Thyroid gland (tissue), 4 donors: ENCODE measurements at regions not wholly inside any gene's neighbourhood (a gene's known extent, or its start where the extent isn't known, plus 50 kb on each side); places are given as distances from the start of the nearest gene placed in this dataset.

Source experiments
- DNase-seq, 2 donors: peaks; one replicate each; pipeline ENCODE4 v3.0.0-alpha.2; 2019
- H3K27ac ChIP-seq, 3 donors: fragments of 200-600 bp; sonication (generic); 1 replicate in 2 of 3; 2 replicates in 1 of 3; pipeline ENCODE4 v1.5.1; 2016 to 2019; ENCODE audit warnings: mild to moderate bottlenecking in 1 of 3, moderate library complexity in 1 of 3
- H3K27me3 ChIP-seq: fragments of 200-600 bp; sonication (generic); one replicate; pipeline ENCODE4 v1.5.1; 2019
- H3K36me3 ChIP-seq, 2 donors: fragments of 200-600 bp; sonication (generic); one replicate each; pipeline ENCODE4 v1.5.1; 2016 to 2019
- H3K4me1 ChIP-seq, 2 donors: fragments of 200-600 bp; sonication (generic); one replicate each; pipeline ENCODE4 v1.5.1; 2017 to 2019
- H3K4me3 ChIP-seq, 3 donors: fragments of 200-600 bp; sonication (generic); replicated peaks in 1 of 3; 1 replicate in 2 of 3; 2 replicates in 1 of 3; pipeline ENCODE4 v1.5.1; 2016; ENCODE audit warnings: mild to moderate bottlenecking in 1 of 3
- H3K9me3 ChIP-seq: fragments of 200-600 bp; sonication (generic); one replicate; pipeline ENCODE4 v1.5.1; 2017
- POLR2A ChIP-seq, 2 donors: fragments of 450-650 bp; IDR thresholded peaks; one replicate each; pipeline ENCODE4 v1.6.1; 2017; ENCODE audit warnings: antibody characterized with exemption in 2 of 2, mild to moderate bottlenecking in 2 of 2, moderate library complexity in 1 of 2
- WGBS, 2 donors: methylation state at CpG; one replicate each; pipeline ENCODE4 v1.1.5; 2017; 5-methylcytosine and 5-hydroxymethylcytosine counted together
- intact Hi-C: fragments of 100-400 bp; cut with DNase I; formaldehyde crosslinking; loops from one replicate; pipeline ENCODE4 v1.15.1; 2023
- TF ChIP-seq, protein P1 (sequence below), 6 experiments: fragments of 200-600 bp in 3 of 6; fragments of 450-650 bp in 3 of 6; sonication (generic) in 3 of 6; IDR thresholded peaks; one replicate each; pipeline ENCODE4 v1.5.1; 2016 to 2019; ENCODE audit warnings: antibody characterized with exemption in 6 of 6, mild to moderate bottlenecking in 2 of 6, inconsistent platforms in 1 of 6, moderate library complexity in 1 of 6

DNA sequence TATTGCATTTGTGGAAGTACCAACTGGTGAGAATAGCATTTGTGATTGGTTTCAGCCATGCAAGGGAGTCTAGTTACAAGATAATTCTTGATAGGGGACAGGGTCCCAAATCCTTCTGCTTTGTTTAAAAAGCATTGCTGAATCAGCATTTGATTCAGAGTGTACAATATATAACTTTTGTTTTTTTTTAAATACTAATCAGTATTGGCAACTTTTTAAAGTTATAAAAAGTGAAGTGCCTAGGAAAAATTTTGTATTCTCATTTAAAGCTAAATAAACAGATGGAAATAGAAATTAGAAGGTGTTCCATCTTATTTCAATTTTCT lies 75.4 kb upstream of the SLC25A26 start:
- intact Hi-C loops: no loop called here
- Histone ChIP-seq H3K27ac (no peak overlapping the region), H3K4me1 (no peaks in the 10 kb centered on the region), H3K4me3 (no peak overlapping the region), H3K27me3 (no peaks in the 10 kb centered on the region), H3K36me3 (no peaks in the 10 kb centered on the region), H3K9me3 (no peaks in the 10 kb centered on the region)
- TF ChIP-seq, protein P1, sequence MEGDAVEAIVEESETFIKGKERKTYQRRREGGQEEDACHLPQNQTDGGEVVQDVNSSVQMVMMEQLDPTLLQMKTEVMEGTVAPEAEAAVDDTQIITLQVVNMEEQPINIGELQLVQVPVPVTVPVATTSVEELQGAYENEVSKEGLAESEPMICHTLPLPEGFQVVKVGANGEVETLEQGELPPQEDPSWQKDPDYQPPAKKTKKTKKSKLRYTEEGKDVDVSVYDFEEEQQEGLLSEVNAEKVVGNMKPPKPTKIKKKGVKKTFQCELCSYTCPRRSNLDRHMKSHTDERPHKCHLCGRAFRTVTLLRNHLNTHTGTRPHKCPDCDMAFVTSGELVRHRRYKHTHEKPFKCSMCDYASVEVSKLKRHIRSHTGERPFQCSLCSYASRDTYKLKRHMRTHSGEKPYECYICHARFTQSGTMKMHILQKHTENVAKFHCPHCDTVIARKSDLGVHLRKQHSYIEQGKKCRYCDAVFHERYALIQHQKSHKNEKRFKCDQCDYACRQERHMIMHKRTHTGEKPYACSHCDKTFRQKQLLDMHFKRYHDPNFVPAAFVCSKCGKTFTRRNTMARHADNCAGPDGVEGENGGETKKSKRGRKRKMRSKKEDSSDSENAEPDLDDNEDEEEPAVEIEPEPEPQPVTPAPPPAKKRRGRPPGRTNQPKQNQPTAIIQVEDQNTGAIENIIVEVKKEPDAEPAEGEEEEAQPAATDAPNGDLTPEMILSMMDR (IDR thresholded peaks at IDR 0.05): no peak
- no peak for TF ChIP-seq POLR2A (IDR thresholded peaks at IDR 0.05)
- no peak for DNase-seq

DNA sequence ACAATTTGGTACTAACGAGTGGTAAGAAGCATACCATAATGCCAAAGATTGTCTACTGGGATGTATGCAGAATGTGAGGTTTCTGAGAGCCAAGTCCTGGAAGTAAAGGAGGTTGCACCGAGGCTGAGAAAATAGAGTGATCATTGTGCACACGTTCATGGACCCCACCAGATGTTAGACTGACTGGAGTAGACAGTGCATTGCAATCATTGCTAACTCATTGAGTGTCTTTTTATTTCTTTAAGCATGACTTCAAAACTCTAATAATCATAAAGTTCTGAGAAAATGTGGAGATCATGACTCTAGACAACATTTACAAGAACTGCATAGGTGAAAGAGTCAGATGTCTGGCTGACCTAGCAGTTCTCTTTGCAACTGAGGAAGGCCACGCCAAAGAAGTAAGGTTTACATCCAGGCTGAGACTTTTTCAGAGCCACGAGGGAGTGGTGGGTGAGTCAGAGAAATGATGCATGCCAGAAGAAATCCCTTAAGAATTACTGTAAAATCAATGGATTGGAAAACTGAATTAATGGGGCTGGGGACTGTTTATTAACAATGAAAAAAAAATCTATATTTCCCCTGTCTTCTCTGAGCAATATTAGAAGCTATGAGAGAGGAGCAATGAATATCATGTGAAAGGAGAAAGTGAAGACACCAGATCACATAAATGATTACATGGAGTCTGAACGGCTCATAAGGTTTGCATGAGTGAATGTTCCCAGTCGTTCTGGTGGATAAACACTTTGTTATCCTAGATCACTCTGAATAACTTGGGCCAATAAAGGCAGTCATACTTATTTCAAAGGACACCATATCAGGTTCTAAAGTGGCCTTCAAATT lies 76.0 kb upstream of the SLC25A26 start:
- Histone ChIP-seq H3K4me1 (no peaks in the 10 kb centered on the region), H3K27me3 (no peaks in the 10 kb centered on the region), H3K9me3 (no peaks in the 10 kb centered on the region), H3K4me3 (no peak overlapping the region), H3K27ac (no peak overlapping the region), H3K36me3 (no peaks in the 10 kb centered on the region)
- WGBS, 2 donors: 75 to 78% methylated on average over 7 of the region's 7 CpGs
- intact Hi-C loops: no loop called here
- TF ChIP-seq POLR2A (IDR thresholded peaks at IDR 0.05): no peak
- TF ChIP-seq, protein P1 (IDR thresholded peaks at IDR 0.05): no peak
- no peak for DNase-seq

DNA sequence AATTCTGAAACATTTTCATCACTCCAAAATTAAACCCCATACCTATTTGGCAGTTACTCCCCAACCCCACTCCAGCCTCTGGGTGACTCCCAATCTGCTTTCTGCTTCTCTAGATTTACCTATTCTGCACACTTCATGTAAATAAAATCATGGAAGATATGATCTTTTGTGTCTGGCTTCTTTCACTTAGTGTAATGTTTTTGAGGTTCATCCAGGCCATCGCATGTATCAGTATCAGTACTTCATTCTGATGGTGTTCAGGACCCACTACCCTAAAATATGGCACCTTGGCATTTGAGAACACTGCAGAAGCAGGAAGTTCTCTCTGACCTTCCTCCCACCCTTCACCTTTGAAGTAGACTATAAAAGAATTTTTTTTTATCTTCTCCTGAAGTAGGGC lies 78.7 kb upstream of the SLC25A26 start:
- TF ChIP-seq, protein P1 (IDR thresholded peaks at IDR 0.05): no peak
- TF ChIP-seq POLR2A (IDR thresholded peaks at IDR 0.05): no peak
- 100% methylated on average over 1 of the region's 1 CpG for WGBS, 2 donors
- Histone ChIP-seq H3K36me3 (no peaks in the 10 kb centered on the region), H3K9me3 (no peaks in the 10 kb centered on the region), H3K4me1 (no peaks in the 10 kb centered on the region), H3K4me3 (no peak overlapping the region), H3K27me3 (no peaks in the 10 kb centered on the region), H3K27ac (no peak overlapping the region)
- no peak for DNase-seq
- intact Hi-C loops: no loop called here

DNA sequence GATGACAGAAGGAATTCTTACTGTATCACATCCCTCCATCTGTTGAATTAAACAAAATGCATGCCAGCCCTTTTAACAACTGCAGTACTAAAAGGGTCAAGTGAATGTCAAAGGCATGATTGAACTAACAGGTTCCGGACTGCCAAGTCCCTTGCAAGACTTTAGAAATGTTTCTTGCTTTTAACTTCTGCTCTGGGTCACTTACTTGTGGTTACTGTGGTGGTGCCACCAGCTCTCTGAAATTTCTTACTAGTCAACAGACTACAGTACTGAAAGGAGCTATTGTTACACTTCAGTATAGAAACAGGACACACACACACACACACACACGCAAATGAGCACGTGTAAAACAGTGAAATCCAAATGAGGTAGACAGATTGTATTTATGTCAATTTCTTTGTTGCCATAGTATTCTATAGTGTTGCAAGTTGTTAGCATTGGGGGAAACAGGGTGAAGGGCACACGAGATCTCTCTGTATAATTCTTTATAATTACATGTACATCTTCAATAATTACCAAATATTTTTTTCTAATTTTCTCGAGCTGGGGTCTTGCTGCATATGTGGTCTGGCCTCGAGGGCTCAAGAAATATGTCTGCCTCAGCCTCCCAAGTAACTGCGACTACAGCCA lies 79.9 kb upstream of the SLC25A26 start:
- 85 to 86% methylated on average over 7 of the region's 7 CpGs for WGBS, 2 donors
- H3K9me3 ChIP-seq: no peaks in the 10 kb centered on the region
- intact Hi-C loops: no loop called here
- no peak overlapping the region for H3K27ac ChIP-seq
- H3K4me3 ChIP-seq: no peak overlapping the region
- DNase-seq: no peak
- H3K27me3 ChIP-seq: no peaks in the 10 kb centered on the region
- H3K4me1 ChIP-seq: no peaks in the 10 kb centered on the region
- no peaks in the 10 kb centered on the region for H3K36me3 ChIP-seq
- TF ChIP-seq, protein P1 (IDR thresholded peaks at IDR 0.05): no peak
- TF ChIP-seq POLR2A (IDR thresholded peaks at IDR 0.05): no peak

DNA sequence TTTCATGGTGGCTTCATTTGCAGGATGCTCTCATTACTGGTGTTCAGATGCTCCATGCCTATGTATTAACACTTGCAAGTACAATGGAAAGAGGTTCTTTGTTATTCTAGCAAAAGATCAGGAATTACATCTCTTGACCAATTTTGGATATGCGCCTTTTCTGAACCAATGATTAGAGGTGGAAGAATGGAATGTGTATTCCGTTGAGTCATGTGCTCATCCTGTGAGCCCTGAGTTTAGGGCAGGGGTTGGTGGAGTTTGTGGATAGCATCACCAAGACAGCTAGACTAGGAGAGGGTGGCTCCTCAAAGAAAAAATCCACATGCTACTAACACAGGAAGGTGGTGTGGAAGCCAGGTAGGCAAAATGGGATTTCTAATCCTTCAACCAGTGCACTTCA lies 80.7 kb upstream of the SLC25A26 start:
- DNase-seq: no peak
- Histone ChIP-seq H3K9me3 (no peaks in the 10 kb centered on the region), H3K27ac (no peak overlapping the region), H3K36me3 (no peaks in the 10 kb centered on the region), H3K4me3 (no peak overlapping the region), H3K27me3 (no peaks in the 10 kb centered on the region), H3K4me1 (no peaks in the 10 kb centered on the region)
- intact Hi-C loops: no loop called here
- TF ChIP-seq, protein P1 (IDR thresholded peaks at IDR 0.05): no peak
- TF ChIP-seq POLR2A (IDR thresholded peaks at IDR 0.05): no peak
- WGBS, 2 donors: 74 to 95% methylated on average over 2 of the region's 2 CpGs
